ENCODE measurements at regions not wholly inside any gene's neighbourhood (a gene's known extent, or its start where the extent isn't known, plus 50 kb on each side); places are given as distances from the start of the nearest gene placed in this dataset.

- no peak for TF ChIP-seq CTCF (conservative IDR thresholded peaks at IDR 0.05)
- TF ChIP-seq EZH2 (IDR thresholded peaks at IDR 0.05; ENCODE audit: low read depth), result no peak
Observed at GRCh38 chr13:89294115-89294867, 1623.1 kb downstream of the SLITRK5 start.
